ENCODE measurements at regions not wholly inside any gene's neighbourhood (a gene's known extent, or its start where the extent isn't known, plus 50 kb on each side); places are given as distances from the start of the nearest gene placed in this dataset.

DNA sequence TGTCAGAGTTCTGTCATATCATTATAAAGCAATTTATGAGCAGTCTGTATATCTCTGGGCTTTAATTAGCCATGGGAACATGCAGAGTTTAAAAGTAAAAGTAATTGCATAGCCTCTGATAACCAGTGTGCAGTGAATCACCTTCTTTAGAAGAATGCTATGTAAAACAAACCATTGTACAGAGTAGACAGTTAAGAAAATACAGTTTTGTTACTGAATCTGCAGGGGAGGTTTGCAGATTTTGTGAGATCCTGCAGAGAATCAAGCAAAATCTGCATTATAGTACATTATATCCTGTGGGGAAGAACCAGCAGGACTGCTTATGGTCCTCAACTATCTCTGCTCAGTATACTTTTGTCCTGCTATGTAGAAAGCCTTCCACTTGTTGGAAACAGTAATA lies 396.2 kb upstream of the NAALADL2 start:
- TF ChIP-seq EP300 (IDR thresholded peaks at IDR 0.05; ENCODE audit: low read depth) (no peak), POLR2A (IDR thresholded peaks at IDR 0.05) (no peak)
- TF ChIP-seq, protein P1, sequence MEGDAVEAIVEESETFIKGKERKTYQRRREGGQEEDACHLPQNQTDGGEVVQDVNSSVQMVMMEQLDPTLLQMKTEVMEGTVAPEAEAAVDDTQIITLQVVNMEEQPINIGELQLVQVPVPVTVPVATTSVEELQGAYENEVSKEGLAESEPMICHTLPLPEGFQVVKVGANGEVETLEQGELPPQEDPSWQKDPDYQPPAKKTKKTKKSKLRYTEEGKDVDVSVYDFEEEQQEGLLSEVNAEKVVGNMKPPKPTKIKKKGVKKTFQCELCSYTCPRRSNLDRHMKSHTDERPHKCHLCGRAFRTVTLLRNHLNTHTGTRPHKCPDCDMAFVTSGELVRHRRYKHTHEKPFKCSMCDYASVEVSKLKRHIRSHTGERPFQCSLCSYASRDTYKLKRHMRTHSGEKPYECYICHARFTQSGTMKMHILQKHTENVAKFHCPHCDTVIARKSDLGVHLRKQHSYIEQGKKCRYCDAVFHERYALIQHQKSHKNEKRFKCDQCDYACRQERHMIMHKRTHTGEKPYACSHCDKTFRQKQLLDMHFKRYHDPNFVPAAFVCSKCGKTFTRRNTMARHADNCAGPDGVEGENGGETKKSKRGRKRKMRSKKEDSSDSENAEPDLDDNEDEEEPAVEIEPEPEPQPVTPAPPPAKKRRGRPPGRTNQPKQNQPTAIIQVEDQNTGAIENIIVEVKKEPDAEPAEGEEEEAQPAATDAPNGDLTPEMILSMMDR (IDR thresholded peaks at IDR 0.05) = no peak
- no peak for DNase-seq
- no peaks in the 10 kb centered on the region for H3K9me3 ChIP-seq
- no peak overlapping the region for H3K27ac ChIP-seq
- no peaks in the 10 kb centered on the region for H3K27me3 ChIP-seq
- H3K4me1 ChIP-seq = no peaks in the 10 kb centered on the region
- H3K36me3 ChIP-seq = no peaks in the 10 kb centered on the region
- in situ Hi-C loops (cut with MboI; ENCODE audit: low pct_ligation_motif_present in 1 of 4, low pct_unique_long_range_greater_than_20kb in 1 of 4, low sequenced_read_pairs in 3 of 4) = no loop called here
- no peak overlapping the region for H3K4me3 ChIP-seq
- intact Hi-C loops (cut with DNase I; ENCODE audit: low total_unique reads) = no loop called here

DNA sequence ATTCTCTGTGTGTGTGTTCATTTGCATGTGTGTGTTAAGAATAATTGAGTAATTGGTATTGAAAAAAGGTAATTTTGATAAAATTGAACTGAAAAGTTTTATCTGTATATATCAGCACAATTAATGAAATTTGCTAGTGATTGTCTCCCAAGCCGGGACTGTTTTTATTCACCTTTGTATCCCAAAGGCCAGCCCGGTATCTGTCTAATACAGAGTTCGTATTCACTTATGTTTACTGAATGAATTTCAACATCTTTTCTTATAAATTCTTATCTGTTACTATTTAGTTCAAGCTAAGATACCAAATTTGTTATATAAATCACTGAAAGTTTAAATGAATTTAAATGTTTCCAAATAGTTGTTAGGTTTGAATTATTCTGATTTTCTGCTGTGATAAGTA lies 394.0 kb upstream of the NAALADL2 start:
- no peaks in the 10 kb centered on the region for H3K4me1 ChIP-seq
- intact Hi-C loops (cut with DNase I; ENCODE audit: low total_unique reads) (no loop called here), in situ Hi-C loops (cut with MboI; ENCODE audit: low pct_ligation_motif_present in 1 of 4, low pct_unique_long_range_greater_than_20kb in 1 of 4, low sequenced_read_pairs in 3 of 4) (no loop called here)
- no peak for DNase-seq
- H3K27ac ChIP-seq = no peak overlapping the region
- no peaks in the 10 kb centered on the region for H3K27me3 ChIP-seq
- 81 to 91% methylated on average over 3 of the region's 3 CpGs for WGBS, 2 donors (ENCODE audit: low coverage in 1 of 2)
- no peaks in the 10 kb centered on the region for H3K9me3 ChIP-seq
- no peak for TF ChIP-seq EP300 (IDR thresholded peaks at IDR 0.05; ENCODE audit: low read depth)
- no peak for TF ChIP-seq POLR2A (IDR thresholded peaks at IDR 0.05)
- no peak overlapping the region for H3K4me3 ChIP-seq
- H3K36me3 ChIP-seq = no peaks in the 10 kb centered on the region

DNA sequence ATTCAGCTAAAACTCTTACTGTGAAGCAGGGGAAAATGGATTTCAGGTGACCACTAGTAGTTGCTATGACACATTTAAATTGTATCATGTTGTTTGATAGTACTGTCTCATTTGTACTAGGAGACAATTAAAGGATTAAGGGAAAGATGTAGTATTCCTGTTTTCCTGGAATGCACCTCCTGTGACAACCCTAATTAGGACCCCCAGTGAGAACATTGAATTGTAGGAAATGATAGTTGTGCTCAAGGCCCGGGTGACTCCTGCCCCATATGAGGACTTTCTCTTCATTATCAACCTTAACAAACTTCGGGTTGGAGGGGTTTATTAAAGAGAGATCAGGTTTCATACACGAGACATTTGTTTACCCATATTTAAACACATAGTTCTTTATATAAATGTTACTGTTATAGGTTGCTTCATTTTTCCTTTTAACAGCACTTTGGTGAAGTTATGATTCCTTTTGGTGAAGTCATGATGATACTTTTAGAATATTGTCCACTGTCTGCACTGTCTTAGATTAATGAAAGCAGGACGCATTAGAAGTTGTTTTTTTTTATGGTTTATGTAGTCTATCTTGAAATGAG lies 392.6 kb upstream of the NAALADL2 start:
- TF ChIP-seq POLR2AphosphoS5 (IDR thresholded peaks at IDR 0.05) (no peak), EP300 (IDR thresholded peaks at IDR 0.05; ENCODE audit: low read depth) (no peak)
- TF ChIP-seq, protein P1 (IDR thresholded peaks at IDR 0.05) = no peak
- Histone ChIP-seq H3K27ac (no peak overlapping the region), H3K4me1 (no peaks in the 10 kb centered on the region), H3K9me3 (no peaks in the 10 kb centered on the region), H3K27me3 (no peaks in the 10 kb centered on the region), H3K36me3 (no peaks in the 10 kb centered on the region), H3K4me3 (no peak overlapping the region)
- in situ Hi-C loops (cut with MboI; ENCODE audit: low pct_ligation_motif_present in 1 of 4, low pct_unique_long_range_greater_than_20kb in 1 of 4, low sequenced_read_pairs in 3 of 4) (no loop called here), intact Hi-C loops (cut with DNase I; ENCODE audit: low total_unique reads) (no loop called here)
- DNase-seq = no peak
- WGBS, 2 donors (ENCODE audit: low coverage in 1 of 2) = 57 to 78% methylated on average over 3 to 4 of the region's 4 CpGs

DNA sequence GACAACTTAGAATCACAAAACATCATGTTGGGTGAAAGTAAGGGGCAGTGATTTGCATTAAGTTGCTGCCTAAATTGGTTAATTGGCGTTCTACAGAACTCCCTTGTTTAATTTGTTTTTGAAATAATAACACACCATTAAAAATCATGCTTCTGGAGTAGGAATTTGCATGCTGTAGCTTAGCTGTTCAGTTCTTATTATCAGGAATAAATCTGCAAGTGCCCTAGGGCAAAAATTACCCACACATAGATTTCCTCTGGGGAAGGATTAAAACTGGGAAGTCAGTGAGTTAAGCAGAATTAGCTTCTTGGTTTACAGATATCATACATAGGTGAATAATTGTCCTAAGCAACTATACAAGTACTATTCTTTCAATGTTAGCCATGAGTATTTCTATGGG lies 381.6 kb upstream of the NAALADL2 start:
- no peak overlapping the region for H3K4me3 ChIP-seq
- H3K27me3 ChIP-seq = no peaks in the 10 kb centered on the region
- H3K27ac ChIP-seq = no peak overlapping the region
- no peaks in the 10 kb centered on the region for H3K4me1 ChIP-seq
- 88 to 100% methylated on average over 1 of the region's 1 CpG for WGBS, 2 donors (ENCODE audit: low coverage in 1 of 2)
- in situ Hi-C loops (cut with MboI; ENCODE audit: low pct_ligation_motif_present in 1 of 4, low pct_unique_long_range_greater_than_20kb in 1 of 4, low sequenced_read_pairs in 3 of 4) = no loop called here
- intact Hi-C loops (cut with DNase I; ENCODE audit: low total_unique reads) = no loop called here
- TF ChIP-seq POLR2A (IDR thresholded peaks at IDR 0.05) = no peak
- TF ChIP-seq POLR2AphosphoS5 (IDR thresholded peaks at IDR 0.05) = no peak
- H3K9me3 ChIP-seq = no peaks in the 10 kb centered on the region
- no peak for DNase-seq
- H3K36me3 ChIP-seq = no peaks in the 10 kb centered on the region

DNA sequence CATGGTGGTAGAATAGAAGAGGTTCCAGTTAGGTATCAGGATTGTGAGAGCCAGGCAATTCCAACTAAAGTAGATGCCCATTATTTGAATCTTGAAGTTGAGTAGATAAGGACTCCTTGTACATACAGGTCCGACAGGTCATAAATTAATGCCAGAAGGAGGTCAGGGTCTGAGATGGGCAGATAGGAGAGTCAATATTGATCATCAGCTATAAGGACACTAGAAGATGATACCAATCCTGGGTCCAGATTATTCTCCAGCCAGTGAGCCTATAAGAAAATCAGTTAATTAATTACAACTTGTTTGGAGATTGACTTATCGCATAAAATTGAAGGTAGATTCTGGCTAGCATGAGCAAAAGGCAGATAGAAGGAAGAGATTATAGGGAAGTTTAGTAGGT lies 378.4 kb upstream of the NAALADL2 start:
- H3K27me3 ChIP-seq = no peaks in the 10 kb centered on the region
- intact Hi-C loops (cut with DNase I; ENCODE audit: low total_unique reads) (no loop called here), in situ Hi-C loops (cut with MboI; ENCODE audit: low pct_ligation_motif_present in 1 of 4, low pct_unique_long_range_greater_than_20kb in 1 of 4, low sequenced_read_pairs in 3 of 4) (no loop called here)
- H3K36me3 ChIP-seq = no peaks in the 10 kb centered on the region
- H3K4me1 ChIP-seq = no peaks in the 10 kb centered on the region
- WGBS, 2 donors (ENCODE audit: low coverage in 1 of 2) = 81 to 92% methylated on average over 2 of the region's 2 CpGs
- no peak overlapping the region for H3K27ac ChIP-seq
- TF ChIP-seq POLR2A (IDR thresholded peaks at IDR 0.05) (no peak), EP300 (IDR thresholded peaks at IDR 0.05; ENCODE audit: low read depth) (no peak), POLR2AphosphoS5 (IDR thresholded peaks at IDR 0.05) (no peak)
- TF ChIP-seq, protein P1 (IDR thresholded peaks at IDR 0.05) = no peak
- no peaks in the 10 kb centered on the region for H3K9me3 ChIP-seq
- DNase-seq = no peak
- H3K4me3 ChIP-seq = no peak overlapping the region

Measured in transverse colon (tissue), 4 donors.